ENCODE measurements at regions not wholly inside any gene's neighbourhood (a gene's known extent, or its start where the extent isn't known, plus 50 kb on each side); places are given as distances from the start of the nearest gene placed in this dataset.

DNA sequence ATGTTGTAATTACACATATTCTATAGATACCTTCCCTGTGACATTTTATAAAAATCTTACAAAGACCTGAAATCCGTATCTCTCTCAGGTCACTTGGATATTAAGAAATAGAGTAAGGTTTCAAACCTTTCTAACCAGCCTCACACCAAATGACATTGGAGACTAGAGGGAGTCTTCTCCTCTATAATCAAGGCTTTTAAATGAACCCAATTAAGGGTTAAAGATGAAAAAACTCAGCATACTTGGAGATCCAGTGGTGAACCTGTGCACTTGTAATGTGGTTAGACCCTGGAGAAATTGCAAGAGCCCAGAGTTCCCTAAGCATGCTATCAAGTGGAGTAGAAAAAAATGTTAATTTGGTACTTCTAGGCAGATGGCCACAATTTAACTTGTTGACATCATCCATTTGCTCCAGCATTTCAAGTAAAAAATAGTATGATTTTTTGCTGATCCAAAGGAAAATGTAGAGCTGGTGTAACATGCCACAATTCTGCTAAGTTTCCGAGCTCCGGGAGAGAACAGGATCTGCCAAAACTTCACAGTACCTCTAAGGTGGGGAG is 554.1 kb upstream of the MIR17HG start (continued):
- TF ChIP-seq ZNF396 (CRISPR knock-in tag; IDR thresholded peaks at IDR 0.05; ENCODE audit: borderline replicate concordance) (no peak), CREB1 (CRISPR knock-in tag; IDR thresholded peaks at IDR 0.05) (no peak), ZNF416 (CRISPR knock-in tag; IDR thresholded peaks at IDR 0.05) (no peak), ZNF423 (CRISPR knock-in tag; IDR thresholded peaks at IDR 0.05) (no peak), GABPB1 (CRISPR knock-in tag; IDR thresholded peaks at IDR 0.05) (no peak), GRHL2 (CRISPR knock-in tag; IDR thresholded peaks at IDR 0.05; ENCODE audit: insufficient replicate concordance, severe bottlenecking) (no peak)
- TF ChIP-seq, protein P1, sequence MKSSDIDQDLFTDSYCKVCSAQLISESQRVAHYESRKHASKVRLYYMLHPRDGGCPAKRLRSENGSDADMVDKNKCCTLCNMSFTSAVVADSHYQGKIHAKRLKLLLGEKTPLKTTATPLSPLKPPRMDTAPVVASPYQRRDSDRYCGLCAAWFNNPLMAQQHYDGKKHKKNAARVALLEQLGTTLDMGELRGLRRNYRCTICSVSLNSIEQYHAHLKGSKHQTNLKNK (CRISPR knock-in tag; IDR thresholded peaks at IDR 0.05), result no peak

- no peaks in the 10 kb centered on the region for H3K27me3 Mint-ChIP-seq (ENCODE audit: low read depth)
- ATAC-seq (no peak), DNase-seq (ENCODE audit: low spot score) (no peak)
- no peaks in the 10 kb centered on the region for H3K36me3 Mint-ChIP-seq
- ChIA-PET POLR2A (interaction anchor here (0.6 kb wide), 1 partner anchor 76 kb away, joined by 3 read pairs; no protein-coding TSS in a partner anchor), CTCF (no interaction called here)
- H3K9me3 Mint-ChIP-seq, result no peaks in the 10 kb centered on the region
- no peak overlapping the region for H3K27ac Mint-ChIP-seq
- TF ChIP-seq, protein P2, sequence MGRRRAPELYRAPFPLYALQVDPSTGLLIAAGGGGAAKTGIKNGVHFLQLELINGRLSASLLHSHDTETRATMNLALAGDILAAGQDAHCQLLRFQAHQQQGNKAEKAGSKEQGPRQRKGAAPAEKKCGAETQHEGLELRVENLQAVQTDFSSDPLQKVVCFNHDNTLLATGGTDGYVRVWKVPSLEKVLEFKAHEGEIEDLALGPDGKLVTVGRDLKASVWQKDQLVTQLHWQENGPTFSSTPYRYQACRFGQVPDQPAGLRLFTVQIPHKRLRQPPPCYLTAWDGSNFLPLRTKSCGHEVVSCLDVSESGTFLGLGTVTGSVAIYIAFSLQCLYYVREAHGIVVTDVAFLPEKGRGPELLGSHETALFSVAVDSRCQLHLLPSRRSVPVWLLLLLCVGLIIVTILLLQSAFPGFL (CRISPR knock-in tag; IDR thresholded peaks at IDR 0.05; ENCODE audit: borderline replicate concordance), result no peak
- TF ChIP-seq NR1H2 (CRISPR knock-in tag; IDR thresholded peaks at IDR 0.05) (no peak), ZNF416 (CRISPR knock-in tag; IDR thresholded peaks at IDR 0.05) (no peak), USF2 (CRISPR knock-in tag; IDR thresholded peaks at IDR 0.05) (no peak), NFYB (CRISPR knock-in tag; conservative IDR thresholded peaks at IDR 0.05; ENCODE audit: low read depth) (no peak), ZNF219 (CRISPR knock-in tag; IDR thresholded peaks at IDR 0.05; ENCODE audit: borderline replicate concordance) (no peak), E2F4 (CRISPR knock-in tag; IDR thresholded peaks at IDR 0.05; ENCODE audit: borderline replicate concordance, low read depth) (no peak), ZNF232 (CRISPR knock-in tag; IDR thresholded peaks at IDR 0.05) (no peak)
- TF ChIP-seq, protein P3, sequence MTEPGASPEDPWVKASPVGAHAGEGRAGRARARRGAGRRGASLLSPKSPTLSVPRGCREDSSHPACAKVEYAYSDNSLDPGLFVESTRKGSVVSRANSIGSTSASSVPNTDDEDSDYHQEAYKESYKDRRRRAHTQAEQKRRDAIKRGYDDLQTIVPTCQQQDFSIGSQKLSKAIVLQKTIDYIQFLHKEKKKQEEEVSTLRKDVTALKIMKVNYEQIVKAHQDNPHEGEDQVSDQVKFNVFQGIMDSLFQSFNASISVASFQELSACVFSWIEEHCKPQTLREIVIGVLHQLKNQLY (CRISPR knock-in tag; IDR thresholded peaks at IDR 0.05), result no peak
- TF ChIP-seq, protein P4, sequence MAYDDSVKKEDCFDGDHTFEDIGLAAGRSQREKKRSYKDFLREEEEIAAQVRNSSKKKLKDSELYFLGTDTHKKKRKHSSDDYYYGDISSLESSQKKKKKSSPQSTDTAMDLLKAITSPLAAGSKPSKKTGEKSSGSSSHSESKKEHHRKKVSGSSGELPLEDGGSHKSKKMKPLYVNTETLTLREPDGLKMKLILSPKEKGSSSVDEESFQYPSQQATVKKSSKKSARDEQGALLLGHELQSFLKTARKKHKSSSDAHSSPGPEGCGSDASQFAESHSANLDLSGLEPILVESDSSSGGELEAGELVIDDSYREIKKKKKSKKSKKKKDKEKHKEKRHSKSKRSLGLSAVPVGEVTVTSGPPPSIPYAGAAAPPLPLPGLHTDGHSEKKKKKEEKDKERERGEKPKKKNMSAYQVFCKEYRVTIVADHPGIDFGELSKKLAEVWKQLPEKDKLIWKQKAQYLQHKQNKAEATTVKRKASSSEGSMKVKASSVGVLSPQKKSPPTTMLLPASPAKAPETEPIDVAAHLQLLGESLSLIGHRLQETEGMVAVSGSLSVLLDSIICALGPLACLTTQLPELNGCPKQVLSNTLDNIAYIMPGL (CRISPR knock-in tag; IDR thresholded peaks at IDR 0.05), result no peak
- TF ChIP-seq, protein P5, sequence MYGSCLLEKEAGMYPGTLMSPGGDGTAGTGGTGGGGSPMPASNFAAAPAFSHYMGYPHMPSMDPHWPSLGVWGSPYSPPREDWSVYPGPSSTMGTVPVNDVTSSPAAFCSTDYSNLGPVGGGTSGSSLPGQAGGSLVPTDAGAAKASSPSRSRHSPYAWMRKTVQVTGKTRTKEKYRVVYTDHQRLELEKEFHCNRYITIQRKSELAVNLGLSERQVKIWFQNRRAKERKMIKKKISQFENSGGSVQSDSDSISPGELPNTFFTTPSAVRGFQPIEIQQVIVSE (CRISPR knock-in tag; IDR thresholded peaks at IDR 0.05; ENCODE audit: borderline replicate concordance), result no peak
- TF ChIP-seq, protein P6, sequence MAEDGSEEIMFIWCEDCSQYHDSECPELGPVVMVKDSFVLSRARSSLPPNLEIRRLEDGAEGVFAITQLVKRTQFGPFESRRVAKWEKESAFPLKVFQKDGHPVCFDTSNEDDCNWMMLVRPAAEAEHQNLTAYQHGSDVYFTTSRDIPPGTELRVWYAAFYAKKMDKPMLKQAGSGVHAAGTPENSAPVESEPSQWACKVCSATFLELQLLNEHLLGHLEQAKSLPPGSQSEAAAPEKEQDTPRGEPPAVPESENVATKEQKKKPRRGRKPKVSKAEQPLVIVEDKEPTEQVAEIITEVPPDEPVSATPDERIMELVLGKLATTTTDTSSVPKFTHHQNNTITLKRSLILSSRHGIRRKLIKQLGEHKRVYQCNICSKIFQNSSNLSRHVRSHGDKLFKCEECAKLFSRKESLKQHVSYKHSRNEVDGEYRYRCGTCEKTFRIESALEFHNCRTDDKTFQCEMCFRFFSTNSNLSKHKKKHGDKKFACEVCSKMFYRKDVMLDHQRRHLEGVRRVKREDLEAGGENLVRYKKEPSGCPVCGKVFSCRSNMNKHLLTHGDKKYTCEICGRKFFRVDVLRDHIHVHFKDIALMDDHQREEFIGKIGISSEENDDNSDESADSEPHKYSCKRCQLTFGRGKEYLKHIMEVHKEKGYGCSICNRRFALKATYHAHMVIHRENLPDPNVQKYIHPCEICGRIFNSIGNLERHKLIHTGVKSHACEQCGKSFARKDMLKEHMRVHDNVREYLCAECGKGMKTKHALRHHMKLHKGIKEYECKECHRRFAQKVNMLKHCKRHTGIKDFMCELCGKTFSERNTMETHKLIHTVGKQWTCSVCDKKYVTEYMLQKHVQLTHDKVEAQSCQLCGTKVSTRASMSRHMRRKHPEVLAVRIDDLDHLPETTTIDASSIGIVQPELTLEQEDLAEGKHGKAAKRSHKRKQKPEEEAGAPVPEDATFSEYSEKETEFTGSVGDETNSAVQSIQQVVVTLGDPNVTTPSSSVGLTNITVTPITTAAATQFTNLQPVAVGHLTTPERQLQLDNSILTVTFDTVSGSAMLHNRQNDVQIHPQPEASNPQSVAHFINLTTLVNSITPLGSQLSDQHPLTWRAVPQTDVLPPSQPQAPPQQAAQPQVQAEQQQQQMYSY (CRISPR knock-in tag; IDR thresholded peaks at IDR 0.05), result no peak
- TF ChIP-seq, protein P1 (CRISPR knock-in tag; IDR thresholded peaks at IDR 0.05), result no peak
- TF ChIP-seq, protein P7, sequence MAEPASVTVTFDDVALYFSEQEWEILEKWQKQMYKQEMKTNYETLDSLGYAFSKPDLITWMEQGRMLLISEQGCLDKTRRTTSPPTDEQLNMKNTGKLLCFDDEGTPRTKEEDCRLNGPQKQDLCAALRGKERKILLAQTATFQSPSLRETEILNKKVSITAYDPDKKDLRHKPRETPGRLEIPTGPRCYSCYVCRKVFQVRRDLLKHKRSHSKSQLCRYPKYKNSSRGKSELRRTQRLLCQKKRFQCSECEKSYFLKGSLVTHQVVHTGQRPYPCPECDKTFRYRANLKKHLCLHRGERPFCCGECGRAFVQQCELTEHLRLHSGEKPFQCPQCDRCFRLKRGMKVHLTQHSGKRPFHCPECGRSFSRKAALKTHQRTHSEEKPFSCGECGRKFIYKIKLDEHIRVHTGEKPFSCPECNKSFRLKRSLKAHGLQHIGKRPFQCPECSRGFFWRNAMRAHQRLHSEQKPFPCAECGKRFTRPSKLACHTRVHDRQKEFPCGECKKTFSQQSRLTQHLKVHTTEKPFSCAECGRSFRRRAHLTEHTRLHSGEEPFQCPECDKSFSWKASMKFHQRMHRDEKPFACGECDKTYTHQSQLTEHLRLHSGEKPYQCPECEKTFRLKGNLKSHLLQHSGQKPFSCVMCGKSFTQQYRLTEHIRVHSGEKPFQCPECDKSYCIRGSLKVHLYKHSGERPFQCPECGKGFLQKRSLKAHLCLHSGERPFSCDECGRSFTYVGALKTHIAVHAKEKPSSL (CRISPR knock-in tag; conservative IDR thresholded peaks at IDR 0.05), result no peak
- no peak overlapping the region for H3K4me3 Mint-ChIP-seq
- peaks cover 13% of the 10 kb centered on the region for H3K4me1 Mint-ChIP-seq
Observed at GRCh38 chr13:90796474-90796873, 551.0 kb upstream of the MIR17HG start.
